ENCODE measurements at regions not wholly inside any gene's neighbourhood (a gene's known extent, or its start where the extent isn't known, plus 50 kb on each side); places are given as distances from the start of the nearest gene placed in this dataset.

DNA sequence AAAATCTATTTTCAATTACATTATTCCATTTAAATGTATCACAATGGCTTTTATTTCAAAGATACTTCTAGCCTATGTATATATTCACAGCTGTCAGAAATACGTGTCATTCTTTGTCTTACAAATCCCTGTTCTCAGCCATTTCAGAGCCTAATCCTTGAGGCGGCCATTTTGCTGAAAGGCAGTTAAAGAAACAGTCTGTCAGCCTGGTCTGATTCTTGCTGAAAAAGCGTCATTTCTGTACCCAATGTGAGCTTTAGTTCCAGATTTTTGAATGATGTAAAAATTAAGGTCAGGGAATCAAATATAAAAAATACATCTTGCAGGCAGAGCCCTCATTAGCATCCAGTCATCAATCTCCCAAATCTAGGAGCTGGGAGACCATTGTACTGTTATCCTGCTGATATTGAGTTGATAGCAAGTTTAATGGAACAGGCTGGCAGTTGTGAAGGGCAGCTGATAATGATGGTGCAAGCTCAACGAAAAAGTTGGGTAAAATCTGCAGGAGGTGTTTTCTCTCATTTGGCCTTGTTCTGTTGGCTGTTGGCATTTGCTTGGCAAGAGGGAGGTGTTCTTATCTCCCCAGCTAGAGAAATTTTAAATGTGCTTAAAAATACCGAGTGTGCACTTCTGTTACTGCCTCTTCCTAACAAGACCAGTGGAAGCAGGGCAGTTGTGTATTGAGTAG lies 314.8 kb downstream of the SOX4 start:
- no peaks in the 10 kb centered on the region for H3K79me2 ChIP-seq (ENCODE audit: control insufficient read depth, low read length)
- no peaks in the 10 kb centered on the region for H3K9me2 ChIP-seq (replicated peaks; ENCODE audit: control insufficient read depth, low read length)
- H3K36me3 ChIP-seq (ENCODE audit: control insufficient read depth, low read length) = no peaks in the 10 kb centered on the region
- TF ChIP-seq CTCF (IDR thresholded peaks at IDR 0.05; ENCODE audit: low read depth, low read length, poor library complexity, severe bottlenecking) (no peak), EZH2phosphoT487 (IDR thresholded peaks at IDR 0.05; ENCODE audit: borderline replicate concordance, low read length) (no peak)
- no peaks in the 10 kb centered on the region for H4K20me1 ChIP-seq (ENCODE audit: control insufficient read depth, insufficient read depth, low read depth, low read length)
- H3K27ac ChIP-seq (ENCODE audit: low read depth, low read length) = no peak overlapping the region
- no peaks in the 10 kb centered on the region for H3K4me1 ChIP-seq (ENCODE audit: control insufficient read depth, low read length)
- no peak overlapping the region for H3K4me2 ChIP-seq (ENCODE audit: low read length)
- H3F3A ChIP-seq (ENCODE audit: control insufficient read depth, insufficient read depth) = no peaks in the 10 kb centered on the region
- H3K4me3 ChIP-seq (ENCODE audit: low read length) = no peak overlapping the region
- H3K27me3 ChIP-seq (ENCODE audit: control insufficient read depth, low read length) = no peaks in the 10 kb centered on the region
- no peaks in the 10 kb centered on the region for H3K9me3 ChIP-seq (ENCODE audit: control insufficient read depth, insufficient read depth, low read length)

- Histone ChIP-seq H3K27ac (ENCODE audit: low read depth, low read length) (no peak overlapping the region), H3K9me3 (ENCODE audit: control insufficient read depth, insufficient read depth, low read length) (no peaks in the 10 kb centered on the region), H3K4me3 (ENCODE audit: low read length) (no peak overlapping the region), H3K27me3 (ENCODE audit: control insufficient read depth, low read length) (no peaks in the 10 kb centered on the region), H3F3A (ENCODE audit: control insufficient read depth, insufficient read depth) (no peaks in the 10 kb centered on the region), H3K4me1 (ENCODE audit: control insufficient read depth, low read length) (no peaks in the 10 kb centered on the region), H3K4me2 (ENCODE audit: low read length) (no peak overlapping the region), H3K36me3 (ENCODE audit: control insufficient read depth, low read length) (no peaks in the 10 kb centered on the region), H4K20me1 (ENCODE audit: control insufficient read depth, insufficient read depth, low read depth, low read length) (no peaks in the 10 kb centered on the region), H3K9me2 (replicated peaks; ENCODE audit: control insufficient read depth, low read length) (no peaks in the 10 kb centered on the region), H3K79me2 (ENCODE audit: control insufficient read depth, low read length) (no peaks in the 10 kb centered on the region)
- TF ChIP-seq EZH2phosphoT487 (IDR thresholded peaks at IDR 0.05; ENCODE audit: borderline replicate concordance, low read length) (no peak), CTCF (IDR thresholded peaks at IDR 0.05; ENCODE audit: low read depth, low read length, poor library complexity, severe bottlenecking) (no peak)
Measured at GRCh38 chr6:21909321-21909720, 315.8 kb downstream of the SOX4 start.

DNA sequence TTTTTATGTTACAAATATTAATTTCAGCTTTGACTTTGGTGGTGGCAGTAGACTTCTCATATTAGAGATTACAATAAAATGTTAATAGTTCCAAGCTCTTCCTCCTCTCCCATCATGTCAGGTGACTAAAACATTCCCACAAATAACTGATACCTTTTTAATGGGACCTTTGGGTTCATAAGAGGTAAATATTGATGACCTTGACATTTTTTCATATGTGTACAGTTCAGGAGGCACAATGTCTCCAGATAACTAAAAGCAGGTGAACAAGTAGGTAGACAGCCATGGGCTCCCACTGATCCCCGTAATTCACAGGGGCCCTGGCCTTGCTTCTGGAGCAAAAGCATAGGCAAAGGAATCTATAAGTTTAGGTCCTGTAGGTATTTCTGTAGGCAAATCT lies 317.7 kb downstream of the SOX4 start:
- no peaks in the 10 kb centered on the region for H3K27me3 ChIP-seq (ENCODE audit: control insufficient read depth, low read length)
- no peaks in the 10 kb centered on the region for H3K9me3 ChIP-seq (ENCODE audit: control insufficient read depth, insufficient read depth, low read length)
- no peaks in the 10 kb centered on the region for H3K79me2 ChIP-seq (ENCODE audit: control insufficient read depth, low read length)
- no peaks in the 10 kb centered on the region for H4K20me1 ChIP-seq (ENCODE audit: control insufficient read depth, insufficient read depth, low read depth, low read length)
- no peak overlapping the region for H3K27ac ChIP-seq (ENCODE audit: low read depth, low read length)
- no peak overlapping the region for H3K4me3 ChIP-seq (ENCODE audit: low read length)
- no peaks in the 10 kb centered on the region for H3F3A ChIP-seq (ENCODE audit: control insufficient read depth, insufficient read depth)
- H3K9me2 ChIP-seq (replicated peaks; ENCODE audit: control insufficient read depth, low read length) = no peaks in the 10 kb centered on the region
- no peaks in the 10 kb centered on the region for H3K36me3 ChIP-seq (ENCODE audit: control insufficient read depth, low read length)
- no peak overlapping the region for H3K4me2 ChIP-seq (ENCODE audit: low read length)
- TF ChIP-seq EZH2phosphoT487 (IDR thresholded peaks at IDR 0.05; ENCODE audit: borderline replicate concordance, low read length) (no peak), CTCF (IDR thresholded peaks at IDR 0.05; ENCODE audit: low read depth, low read length, poor library complexity, severe bottlenecking) (no peak)
- no peaks in the 10 kb centered on the region for H3K4me1 ChIP-seq (ENCODE audit: control insufficient read depth, low read length)

All from DOHH2 (cell line).